NCI-H2171 treated with DMSO at 0.1 percent for 48 hours (cell line): ENCODE measurements at regions not wholly inside any gene's neighbourhood (a gene's known extent, or its start where the extent isn't known, plus 50 kb on each side); places are given as distances from the start of the nearest gene placed in this dataset.
"Not testable (repeated sequence)": the region's sequence is repeated elsewhere in the genome, so short reads cannot be mapped to it uniquely, and the experiment has no call there.

ENCODE experiments used
- DNase-seq: peaks from one replicate; lab custom pipeline; 2025; lab: John Stamatoyannopoulos, UW

DNA sequence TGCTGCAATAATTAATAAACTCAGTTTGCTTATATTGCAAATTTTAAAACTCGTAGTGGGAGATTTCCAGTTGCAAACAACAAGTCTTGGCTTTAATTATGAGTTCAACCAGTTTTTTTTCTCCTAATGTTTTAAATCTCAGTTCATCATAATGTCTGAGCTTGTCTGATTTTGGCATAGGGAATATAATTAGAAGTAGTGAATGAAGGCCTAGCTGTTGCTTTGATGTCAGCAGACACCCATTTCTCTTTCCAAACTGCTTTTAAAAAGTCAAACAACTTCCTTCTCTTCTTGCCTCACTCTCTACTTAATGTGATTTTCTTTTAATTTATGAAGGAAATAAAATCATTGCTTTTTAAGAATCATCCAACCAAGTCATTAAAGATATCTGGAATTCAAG lies 1462.1 kb downstream of the DPP10 start:
- DNase-seq = no peak

- DNase-seq = no peak
Observed at GRCh38 chr2:115908731-115909130, 1466.3 kb downstream of the DPP10 start.

- DNase-seq = no peak
Observed at GRCh38 chr2:115910270-115910669, 1467.8 kb downstream of the DPP10 start.

DNA sequence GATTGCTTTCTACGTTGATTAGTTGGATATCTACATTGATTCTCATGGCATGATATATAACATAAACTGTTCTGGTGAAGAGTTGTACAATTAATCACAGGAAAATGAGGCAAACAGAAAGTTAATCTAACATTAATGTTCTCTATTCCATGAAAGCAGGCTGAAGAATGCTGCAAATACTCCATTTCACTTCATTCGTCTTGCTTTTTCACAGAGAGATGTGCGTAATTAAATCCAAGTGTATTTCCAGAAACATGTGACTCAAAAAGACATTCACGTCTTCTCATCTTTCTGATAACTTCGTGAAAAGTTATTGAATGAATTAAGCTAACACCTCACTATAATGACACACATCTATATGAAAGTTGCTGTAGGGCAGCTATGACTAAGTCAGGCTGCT lies 1471.5 kb downstream of the DPP10 start:
- DNase-seq = no peak

DNA sequence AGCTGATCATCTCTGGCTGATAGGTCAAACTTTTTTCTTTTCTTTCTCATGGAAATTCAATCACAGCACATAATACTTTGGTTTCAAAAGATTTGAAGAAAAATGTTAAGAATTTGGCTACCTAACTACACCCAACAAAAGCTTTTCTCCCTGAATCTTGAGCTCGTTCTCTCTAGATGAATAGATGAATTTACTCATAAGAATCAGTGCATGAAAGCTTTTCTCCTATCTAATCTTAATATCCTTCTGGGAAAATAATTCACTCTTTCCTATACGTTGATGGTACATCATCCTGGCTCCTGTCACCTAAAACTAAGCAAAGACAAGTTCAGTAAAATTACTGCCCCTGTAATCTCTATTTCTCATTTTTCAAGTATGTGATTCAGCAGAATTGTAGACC lies 1479.1 kb downstream of the DPP10 start:
- DNase-seq = no peak

DNA sequence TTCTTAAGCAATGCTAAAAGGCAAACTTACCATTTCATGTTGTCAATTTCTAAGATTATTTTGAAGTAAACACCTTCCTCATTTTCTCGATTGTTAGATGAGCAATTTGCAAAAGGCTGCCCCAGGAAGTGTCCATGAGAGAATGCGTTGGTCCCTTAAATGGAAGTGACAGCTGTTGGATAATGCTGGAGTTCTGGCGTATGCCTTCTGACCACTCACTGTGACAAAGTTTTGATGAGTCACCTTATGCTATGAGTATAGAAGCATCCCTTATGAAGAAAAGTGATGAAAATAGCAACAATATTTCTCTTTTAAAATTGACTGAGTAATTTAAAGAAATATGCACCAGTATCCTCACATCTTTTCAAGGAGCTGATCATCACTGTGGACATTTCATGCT lies 1497.5 kb downstream of the DPP10 start:
- no peak for DNase-seq

DNA sequence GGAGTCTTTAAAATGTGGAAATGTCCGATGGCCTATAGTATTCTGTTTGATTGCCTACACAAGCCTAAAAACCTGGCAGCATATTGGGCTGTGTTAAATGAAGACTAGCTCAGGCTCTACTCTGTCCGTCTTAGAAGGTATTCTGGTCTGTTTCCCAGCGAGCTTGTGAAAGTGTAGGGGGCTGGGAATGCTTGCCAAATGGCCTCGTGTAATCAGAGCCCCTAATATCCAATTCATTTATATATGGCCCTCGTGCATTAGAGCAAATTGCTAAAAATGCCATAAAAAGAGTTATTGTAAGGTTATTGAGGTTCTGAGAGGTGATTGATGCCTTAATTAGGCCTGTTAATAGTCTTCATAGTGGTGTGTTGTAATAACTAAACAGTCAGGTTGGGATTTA lies 1500.4 kb downstream of the DPP10 start:
- no peak for DNase-seq

- DNase-seq = no peak
Observed at GRCh38 chr2:115946341-115946740, 1503.9 kb downstream of the DPP10 start.

GRCh38 chr2:115946891-115947290 lies 1504.5 kb downstream of the DPP10 start:
- no peak for DNase-seq

DNA sequence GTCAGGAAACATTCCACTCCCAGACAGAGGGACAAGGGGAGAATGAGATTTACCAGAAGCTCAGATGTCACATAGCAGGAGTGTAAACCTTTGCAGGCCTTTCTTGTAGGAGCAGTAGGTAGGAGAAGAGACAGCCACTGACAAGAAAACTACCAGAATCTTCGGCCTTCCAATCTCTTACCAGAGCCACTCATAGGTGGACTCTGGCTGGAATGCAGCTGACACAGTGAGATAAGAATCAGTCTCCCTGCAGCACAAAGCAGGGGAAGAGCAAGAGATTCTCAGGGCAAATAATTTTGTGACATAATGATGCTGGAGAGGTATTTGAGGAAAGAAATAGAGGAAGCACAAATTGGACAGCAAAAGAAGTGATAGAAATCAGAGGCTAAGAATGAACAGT lies 1534.5 kb downstream of the DPP10 start:
- DNase-seq = no peak

GRCh38 chr2:115999039-115999438 lies 1556.6 kb downstream of the DPP10 start:
- no peak for DNase-seq

- no peak for DNase-seq
Observed at GRCh38 chr2:116023026-116023425, 1580.6 kb downstream of the DPP10 start.

- DNase-seq = not testable (repeated sequence)
Observed at GRCh38 chr2:116038758-116039157, 1596.3 kb downstream of the DPP10 start.

- DNase-seq = no peak
Observed at GRCh38 chr2:116042530-116042929, 1600.1 kb downstream of the DPP10 start.

DNA sequence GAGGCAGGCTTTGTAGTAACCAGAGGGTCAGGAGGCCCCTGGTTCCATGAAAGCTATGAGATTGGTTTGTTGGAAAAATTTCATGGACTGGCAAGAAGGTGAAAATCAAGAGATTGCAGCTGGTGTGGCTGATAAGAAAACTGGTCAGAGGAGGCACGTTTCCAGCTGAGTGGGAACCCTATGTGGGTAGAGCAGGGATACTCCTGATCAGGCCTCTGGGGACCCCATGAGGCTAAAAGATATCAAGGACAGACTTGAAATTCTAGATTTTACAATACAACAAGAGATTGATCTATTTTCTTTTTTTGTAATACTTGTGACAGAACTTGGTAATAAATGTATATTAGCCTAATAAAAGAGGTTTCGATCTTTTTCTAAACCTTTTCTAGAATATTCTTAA lies 1615.1 kb downstream of the DPP10 start:
- DNase-seq = no peak

DNA sequence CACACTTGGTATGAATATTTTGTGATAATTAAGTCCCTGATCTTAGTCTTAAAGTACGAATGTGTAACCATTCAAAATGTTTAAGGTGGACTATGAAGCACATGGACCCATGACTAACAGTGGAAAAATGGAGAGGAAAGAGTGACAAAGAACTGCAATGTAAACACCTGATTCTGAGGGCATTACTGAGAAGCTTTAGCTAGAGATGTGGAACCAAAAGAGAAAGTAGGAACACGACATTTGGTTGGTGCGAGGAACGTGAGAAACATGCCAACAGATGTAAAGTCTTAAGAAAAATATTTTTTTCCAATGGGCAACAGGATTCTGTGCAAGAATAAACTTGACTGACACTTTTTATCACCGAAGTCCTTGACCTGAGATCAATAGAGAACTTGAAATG lies 1618.6 kb downstream of the DPP10 start:
- no peak for DNase-seq

DNA sequence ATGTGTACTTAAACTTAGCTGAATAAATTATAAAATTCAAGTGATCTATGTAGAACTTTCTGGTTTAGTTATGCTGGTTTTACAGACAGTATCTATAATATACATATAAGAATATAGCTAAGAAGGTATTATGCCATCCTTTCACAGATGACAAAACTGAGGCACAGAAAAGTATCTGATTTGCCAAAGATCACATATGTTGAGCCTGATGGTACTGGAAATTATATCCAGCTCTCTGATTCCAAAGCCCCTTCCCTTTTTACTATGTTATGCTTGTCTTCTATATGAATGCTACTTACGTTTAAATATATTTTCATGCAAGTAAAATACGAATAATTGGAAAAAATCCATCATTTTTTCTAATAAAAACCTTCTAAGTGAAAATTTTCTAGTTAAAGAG lies 1631.3 kb downstream of the DPP10 start:
- DNase-seq = no peak

DNA sequence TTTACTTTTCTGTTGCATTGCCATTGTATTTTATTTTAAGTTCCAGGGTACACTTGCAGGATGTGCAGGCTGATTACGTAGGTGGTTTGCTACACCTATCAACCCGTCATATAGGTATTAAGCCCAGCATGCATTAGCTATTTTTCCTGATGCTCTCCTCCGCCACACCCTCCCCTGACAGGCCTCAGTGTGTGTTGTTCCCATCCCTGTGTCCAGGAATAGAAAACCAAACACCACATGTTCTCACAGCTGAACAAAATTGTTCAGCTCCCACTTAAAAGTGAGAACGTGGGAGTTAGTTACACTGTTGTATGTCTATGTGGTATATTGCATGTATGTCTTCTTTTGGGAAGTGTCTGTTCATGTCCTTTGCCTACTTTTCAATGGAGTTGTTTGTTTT lies 1631.7 kb downstream of the DPP10 start:
- DNase-seq = no peak

DNA sequence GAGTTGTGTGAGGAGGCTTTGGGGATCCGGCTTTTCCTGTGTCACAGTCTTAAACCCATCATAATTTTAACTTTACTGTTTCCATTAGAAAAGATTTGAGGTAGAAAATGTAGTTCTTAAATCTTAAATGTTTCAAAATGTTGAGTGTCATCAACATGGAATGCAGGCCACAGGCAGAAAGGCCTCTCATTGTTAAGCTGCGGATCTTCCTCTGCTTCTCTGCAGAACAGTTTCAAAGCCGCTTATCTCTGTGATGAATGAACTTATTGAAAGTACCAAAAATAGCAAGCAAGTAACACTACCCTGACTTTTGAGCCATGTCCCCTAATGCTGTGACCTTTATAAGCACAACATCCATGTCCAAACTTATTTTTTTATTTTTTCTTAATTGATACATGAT lies 1645.8 kb downstream of the DPP10 start:
- no peak for DNase-seq

- DNase-seq = no peak
Observed at GRCh38 chr2:116094196-116094595, 1651.8 kb downstream of the DPP10 start.

GRCh38 chr2:116095636-116096035 lies 1653.2 kb downstream of the DPP10 start:
- no peak for DNase-seq

DNA sequence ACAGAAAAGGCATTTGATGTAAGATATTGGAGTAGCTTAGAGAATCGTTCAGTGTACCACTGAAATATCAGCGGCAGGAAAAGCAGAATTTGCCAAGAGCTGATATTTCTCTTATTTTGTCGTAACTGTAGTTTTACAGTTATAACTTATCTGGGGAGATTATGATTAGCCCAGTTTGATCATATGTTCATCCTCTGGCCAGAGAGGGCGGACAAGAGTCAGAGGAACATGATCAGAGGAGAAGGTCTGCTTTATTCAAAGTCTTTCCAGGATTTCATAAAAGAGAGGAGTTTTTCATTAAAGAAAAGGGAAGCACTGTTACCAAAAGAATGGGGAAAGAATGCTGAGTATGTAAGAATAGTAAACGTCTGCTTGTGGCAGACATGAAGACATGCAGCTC lies 1655.6 kb downstream of the DPP10 start:
- DNase-seq = no peak

GRCh38 chr2:116109471-116109870 lies 1667.0 kb downstream of the DPP10 start:
- no peak for DNase-seq

GRCh38 chr2:116117845-116118244 lies 1675.4 kb downstream of the DPP10 start:
- no peak for DNase-seq

DNA sequence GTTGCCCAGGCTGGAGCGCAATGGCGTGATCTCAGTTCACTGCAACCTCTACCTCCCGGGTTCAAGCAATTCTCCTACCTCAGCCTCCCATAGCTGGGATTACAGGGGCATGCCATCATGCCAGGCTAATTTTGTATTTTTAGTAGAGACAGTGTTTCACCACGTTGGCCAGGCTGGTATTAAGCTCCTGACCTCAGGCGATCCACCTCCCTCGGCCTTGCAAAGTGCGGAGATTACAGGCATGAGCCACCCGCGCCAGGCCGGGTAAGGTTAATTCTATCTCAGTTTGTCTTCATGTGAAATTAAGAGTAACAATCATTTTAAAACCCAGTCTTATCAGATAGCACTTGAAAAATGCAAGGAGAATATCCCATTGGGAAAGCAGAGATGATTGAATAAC lies 1681.7 kb upstream of the DDX18 start:
- DNase-seq = no peak
